NB4 (cell line): ENCODE measurements at regions not wholly inside any gene's neighbourhood (a gene's known extent, or its start where the extent isn't known, plus 50 kb on each side); places are given as distances from the start of the nearest gene placed in this dataset.

Experiments
- DNase-seq: peaks from one replicate; pipeline ENCODE4 v3.0.0; 2010; ENCODE audit warnings: low read depth
- H3K4me3 ChIP-seq: one replicate; pipeline ENCODE4 v1.5.1; 2011; ENCODE audit warnings: mild to moderate bottlenecking, low read depth, low read length, moderate library complexity
- MYC ChIP-seq: IDR thresholded peaks from 2 replicates; pipeline ENCODE4 v1.6.1; 2011; ENCODE audit warnings: low read depth, low read length
- POLR2A ChIP-seq: IDR thresholded peaks from 2 replicates; pipeline ENCODE4 v1.6.1; 2011; ENCODE audit warnings: mild to moderate bottlenecking; ENCODE audit not compliant: insufficient read length; ENCODE audit errors: extremely low read depth
- TF ChIP-seq, protein P1 (sequence below): IDR thresholded peaks from 2 replicates; pipeline ENCODE4 v1.6.1; 2011; ENCODE audit warnings: low read depth, low read length
- TF ChIP-seq, protein P2 (sequence below): IDR thresholded peaks from one replicate; pipeline ENCODE4 v1.5.1; 2012; ENCODE audit warnings: low read depth, low read length

DNA sequence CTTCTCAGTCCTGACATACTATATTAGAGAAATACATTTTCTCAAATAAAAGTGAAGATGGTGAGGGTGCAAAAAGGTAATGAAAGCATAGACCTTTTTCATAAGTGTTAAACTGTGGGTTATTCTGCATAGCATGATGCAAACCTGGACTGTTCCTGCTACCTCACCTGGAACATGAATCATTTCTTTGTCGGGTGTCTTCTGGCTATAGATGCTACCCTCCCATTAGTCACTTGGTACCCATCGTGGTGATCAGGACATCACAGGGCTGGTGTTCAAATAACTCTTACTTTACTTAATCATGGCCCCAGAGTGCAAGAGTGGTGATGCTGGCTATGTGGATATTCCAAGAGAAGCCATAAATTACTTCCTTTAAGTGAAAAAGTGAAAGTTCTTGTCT, 264.7 kb upstream of the AGA start:
- DNase-seq = no peak
- H3K4me3 ChIP-seq = no peak overlapping the region
- TF ChIP-seq MYC = no peak
- TF ChIP-seq, protein P1, sequence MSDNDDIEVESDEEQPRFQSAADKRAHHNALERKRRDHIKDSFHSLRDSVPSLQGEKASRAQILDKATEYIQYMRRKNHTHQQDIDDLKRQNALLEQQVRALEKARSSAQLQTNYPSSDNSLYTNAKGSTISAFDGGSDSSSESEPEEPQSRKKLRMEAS = no peak
- TF ChIP-seq, protein P2, sequence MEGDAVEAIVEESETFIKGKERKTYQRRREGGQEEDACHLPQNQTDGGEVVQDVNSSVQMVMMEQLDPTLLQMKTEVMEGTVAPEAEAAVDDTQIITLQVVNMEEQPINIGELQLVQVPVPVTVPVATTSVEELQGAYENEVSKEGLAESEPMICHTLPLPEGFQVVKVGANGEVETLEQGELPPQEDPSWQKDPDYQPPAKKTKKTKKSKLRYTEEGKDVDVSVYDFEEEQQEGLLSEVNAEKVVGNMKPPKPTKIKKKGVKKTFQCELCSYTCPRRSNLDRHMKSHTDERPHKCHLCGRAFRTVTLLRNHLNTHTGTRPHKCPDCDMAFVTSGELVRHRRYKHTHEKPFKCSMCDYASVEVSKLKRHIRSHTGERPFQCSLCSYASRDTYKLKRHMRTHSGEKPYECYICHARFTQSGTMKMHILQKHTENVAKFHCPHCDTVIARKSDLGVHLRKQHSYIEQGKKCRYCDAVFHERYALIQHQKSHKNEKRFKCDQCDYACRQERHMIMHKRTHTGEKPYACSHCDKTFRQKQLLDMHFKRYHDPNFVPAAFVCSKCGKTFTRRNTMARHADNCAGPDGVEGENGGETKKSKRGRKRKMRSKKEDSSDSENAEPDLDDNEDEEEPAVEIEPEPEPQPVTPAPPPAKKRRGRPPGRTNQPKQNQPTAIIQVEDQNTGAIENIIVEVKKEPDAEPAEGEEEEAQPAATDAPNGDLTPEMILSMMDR = no peak
- no peak for TF ChIP-seq POLR2A

DNA sequence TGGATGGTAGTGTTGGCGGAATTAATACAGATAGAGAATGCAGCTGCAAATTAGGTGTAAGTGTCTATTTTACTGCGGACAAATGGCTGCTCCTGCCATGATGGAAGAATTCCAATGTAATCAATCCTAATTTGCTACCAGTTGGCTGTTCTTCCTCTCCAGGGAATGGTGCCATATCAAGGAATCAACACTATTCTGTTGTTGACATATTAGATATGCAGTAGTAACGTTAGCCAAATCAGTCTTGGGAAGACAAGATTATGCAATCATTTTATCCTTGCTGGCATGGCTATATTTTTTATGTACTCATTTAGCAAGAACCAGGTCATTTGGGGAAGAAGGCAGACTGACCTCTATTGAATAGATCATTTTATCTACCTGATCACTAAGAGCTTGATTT, 271.2 kb upstream of the AGA start:
- TF ChIP-seq, protein P1 = no peak
- no peak for TF ChIP-seq MYC
- TF ChIP-seq POLR2A = no peak
- TF ChIP-seq, protein P2 = no peak
- DNase-seq = no peak

DNA sequence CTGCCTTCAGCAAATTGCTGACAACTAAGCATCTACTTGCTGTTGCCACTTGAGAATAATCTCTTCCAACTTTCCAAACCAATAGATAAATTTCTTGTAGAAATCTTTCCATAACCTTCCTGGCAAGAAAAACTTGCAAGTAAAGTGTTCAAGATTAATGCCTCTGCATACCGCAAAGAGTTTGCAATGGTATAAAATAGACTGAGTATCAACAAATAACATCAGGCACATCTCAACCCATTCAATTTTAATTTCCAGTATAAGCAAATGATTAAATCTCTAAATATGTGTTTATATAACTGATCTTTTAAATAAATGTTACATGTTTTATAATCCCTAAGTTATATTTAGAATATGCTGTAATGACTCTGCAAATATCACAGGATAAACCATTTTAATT, 275.2 kb upstream of the AGA start:
- TF ChIP-seq, protein P1 = no peak
- TF ChIP-seq, protein P2 = no peak
- TF ChIP-seq MYC (no peak), POLR2A (no peak)
- no peak overlapping the region for H3K4me3 ChIP-seq
- DNase-seq = no peak

More for the DNA sequence above, 271.2 kb upstream of the AGA start:
- H3K4me3 ChIP-seq = no peak overlapping the region

DNA sequence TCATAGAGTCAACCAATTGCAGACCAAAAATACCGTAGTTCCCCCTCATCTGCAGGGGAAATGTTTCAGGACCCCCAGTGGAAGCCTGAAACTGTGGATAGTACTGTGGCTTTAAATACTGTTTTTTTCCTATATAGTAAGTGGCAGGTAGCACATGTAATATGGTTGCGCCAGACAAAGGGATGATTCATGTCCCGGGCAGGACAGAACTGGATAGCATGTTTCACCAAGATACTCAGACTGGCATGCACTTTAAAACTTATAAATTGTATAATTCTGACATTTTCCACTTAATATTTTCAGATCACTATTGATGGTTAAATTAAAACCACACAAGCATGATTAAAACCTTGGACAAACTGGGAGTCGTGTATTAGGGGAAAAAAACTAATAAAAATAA, 276.3 kb upstream of the AGA start:
- no peak overlapping the region for H3K4me3 ChIP-seq
- DNase-seq = peak; percentile 8
- TF ChIP-seq, protein P2 = no peak
- TF ChIP-seq, protein P1 = no peak
- TF ChIP-seq MYC = no peak
- TF ChIP-seq POLR2A = no peak

DNA sequence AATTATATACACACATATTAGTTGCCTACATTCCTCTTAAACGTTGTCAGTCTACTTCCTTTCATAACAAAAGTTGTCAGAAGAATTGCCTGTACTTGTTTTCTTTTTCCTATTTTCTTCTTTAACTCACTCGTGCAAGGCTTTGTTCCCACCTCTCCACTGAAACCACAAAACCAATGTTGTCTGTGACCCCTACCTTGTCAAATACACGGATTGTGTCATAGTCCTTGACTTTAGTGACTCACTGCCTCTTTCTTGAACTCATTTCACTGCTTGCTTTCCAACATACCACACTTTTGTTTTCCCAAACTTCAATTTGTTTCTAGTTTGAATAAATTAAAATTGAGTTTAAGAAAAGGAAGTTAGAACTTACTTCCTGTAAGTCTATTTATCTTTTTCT, 283.9 kb upstream of the AGA start:
- no peak for TF ChIP-seq MYC
- no peak for TF ChIP-seq POLR2A
- TF ChIP-seq, protein P1 = no peak
- TF ChIP-seq, protein P2 = no peak

DNA sequence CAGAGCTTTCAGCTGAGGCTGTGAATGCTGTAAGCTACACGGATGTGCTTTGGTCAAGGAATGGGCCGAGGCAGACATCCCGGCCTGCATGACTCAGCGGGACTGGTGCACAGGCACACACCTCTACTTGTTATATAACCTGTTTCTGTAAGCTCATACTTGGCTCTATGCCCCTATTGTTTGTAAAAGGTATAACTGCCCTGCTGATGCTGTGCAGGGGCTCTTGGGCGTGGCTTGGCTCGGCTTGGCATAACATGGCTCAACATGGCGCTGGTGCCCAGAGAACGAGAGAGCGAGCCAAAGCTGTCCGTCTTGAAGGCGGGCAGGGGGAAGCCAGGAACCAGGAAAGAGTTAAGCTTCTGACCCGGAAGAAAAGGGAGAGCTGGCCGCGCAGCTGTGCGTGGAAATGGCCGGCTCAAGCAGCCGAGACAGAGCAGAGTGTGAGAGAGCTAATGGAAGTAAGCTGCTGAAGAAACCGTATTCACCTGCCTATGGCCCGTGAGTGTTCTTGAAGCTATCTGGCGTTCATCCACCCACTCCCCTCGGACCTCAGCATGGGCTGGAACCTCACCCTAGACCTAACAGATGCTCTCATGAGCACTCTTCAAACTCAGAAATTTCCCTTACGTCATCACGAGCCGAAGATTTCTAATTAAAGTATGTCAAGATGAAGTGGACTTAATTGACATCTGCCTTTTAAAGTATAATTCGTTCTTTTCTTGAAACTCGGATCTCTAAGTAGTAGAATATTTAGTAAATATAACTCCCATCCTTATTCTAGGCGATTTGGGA, 286.3 kb upstream of the AGA start:
- DNase-seq = peak; percentile 5
- no peak overlapping the region for H3K4me3 ChIP-seq
- TF ChIP-seq, protein P2 = no peak
- TF ChIP-seq, protein P1 = no peak
- no peak for TF ChIP-seq MYC

More for the DNA sequence above, 283.9 kb upstream of the AGA start:
- no peak overlapping the region for H3K4me3 ChIP-seq
- peak; percentile 3 for DNase-seq
